AG09319 (cell line): ENCODE measurements at regions not wholly inside any gene's neighbourhood (a gene's known extent, or its start where the extent isn't known, plus 50 kb on each side); places are given as distances from the start of the nearest gene placed in this dataset.

Source experiments
- DNase-seq: peaks from one replicate; pipeline ENCODE4 v3.0.0-alpha.2; 2010; ENCODE audit warnings: low read depth; ENCODE audit errors: extremely low read depth
- CTCF ChIP-seq: IDR thresholded peaks from 2 replicates; pipeline ENCODE4 v1.5.1; 2011; ENCODE audit warnings: low read depth, mild to moderate bottlenecking, inconsistent platforms, low read length, moderate library complexity

- no peak for DNase-seq
- no peak for TF ChIP-seq CTCF
Measured at GRCh38 chr6:169142538-169142844, 111.2 kb downstream of the THBS2 start.

GRCh38 chr6:169141671-169142537, 111.7 kb downstream of the THBS2 start:
- no peak for DNase-seq
- TF ChIP-seq CTCF: no peak

- TF ChIP-seq CTCF: no peak
- no peak for DNase-seq
Measured at GRCh38 chr6:169140986-169141495, 112.6 kb downstream of the THBS2 start.

- TF ChIP-seq CTCF: no peak
- DNase-seq: no peak
Measured at GRCh38 chr6:169139179-169139971, 114.3 kb downstream of the THBS2 start.

- DNase-seq: no peak
Measured at GRCh38 chr6:169132352-169132940, 121.2 kb downstream of the THBS2 start.

GRCh38 chr6:169131390-169131789, 122.3 kb downstream of the THBS2 start:
- DNase-seq: no peak
- no peak for TF ChIP-seq CTCF

More at GRCh38 chr6:169132352-169132940, 121.2 kb downstream of the THBS2 start:
- no peak for TF ChIP-seq CTCF
